ENCODE measurements at regions not wholly inside any gene's neighbourhood (a gene's known extent, or its start where the extent isn't known, plus 50 kb on each side); places are given as distances from the start of the nearest gene placed in this dataset.
"Not testable (repeated sequence)": the region's sequence is repeated elsewhere in the genome, so short reads cannot be mapped to it uniquely, and the experiment has no call there.

- H3K27ac Mint-ChIP-seq, result no peak overlapping the region
- H3K27me3 Mint-ChIP-seq, result no peaks in the 10 kb centered on the region
- H3K9me3 Mint-ChIP-seq, result no peaks in the 10 kb centered on the region
- ATAC-seq (no peak), DNase-seq (no peak)
- H3K4me1 Mint-ChIP-seq, result no peaks in the 10 kb centered on the region
- H3K4me3 Mint-ChIP-seq, result no peak overlapping the region
These were observed 460.2 kb downstream of the COL12A1 start for GRCh38 chr6:74745670-74746069.

GRCh38 chr6:74742793-74743508 is 462.9 kb downstream of the COL12A1 start:
- Mint-ChIP-seq H3K27me3 (no peaks in the 10 kb centered on the region), H3K4me3 (no peak overlapping the region), H3K9me3 (no peaks in the 10 kb centered on the region), H3K4me1 (no peaks in the 10 kb centered on the region), H3K27ac (no peak overlapping the region)
- DNase-seq (no peak), ATAC-seq (no peak)

- no peaks in the 10 kb centered on the region for H3K4me1 Mint-ChIP-seq
- ATAC-seq, result no peak
- no peak overlapping the region for H3K27ac Mint-ChIP-seq
- no peaks in the 10 kb centered on the region for H3K9me3 Mint-ChIP-seq
- H3K27me3 Mint-ChIP-seq, result no peaks in the 10 kb centered on the region
- H3K4me3 Mint-ChIP-seq, result no peak overlapping the region
- no peak for DNase-seq
These were observed 464.2 kb downstream of the COL12A1 start for GRCh38 chr6:74741646-74742045.

- H3K9me3 Mint-ChIP-seq, result peaks cover 0 to 6% of the 10 kb centered on the region in 2 donors
- H3K4me3 Mint-ChIP-seq, result no peak overlapping the region
- no peaks in the 10 kb centered on the region for H3K27me3 Mint-ChIP-seq
- ATAC-seq, result no peak
- H3K27ac Mint-ChIP-seq, result no peak overlapping the region
- DNase-seq, result no peak
- no peaks in the 10 kb centered on the region for H3K4me1 Mint-ChIP-seq
These were observed 470.5 kb downstream of the COL12A1 start for GRCh38 chr6:74735304-74735703.

GRCh38 chr6:74734901-74735300 is 471.0 kb downstream of the COL12A1 start:
- H3K4me1 Mint-ChIP-seq, result no peaks in the 10 kb centered on the region
- H3K4me3 Mint-ChIP-seq, result no peak overlapping the region
- no peak for DNase-seq
- peaks cover 0 to 6% of the 10 kb centered on the region in 2 donors for H3K9me3 Mint-ChIP-seq
- H3K27ac Mint-ChIP-seq, result no peak overlapping the region
- ATAC-seq, result no peak
- no peaks in the 10 kb centered on the region for H3K27me3 Mint-ChIP-seq

GRCh38 chr6:74733830-74734620 is 471.8 kb downstream of the COL12A1 start:
- Mint-ChIP-seq H3K4me1 (no peaks in the 10 kb centered on the region), H3K27ac (no peak overlapping the region), H3K9me3 (peaks cover 0 to 6% of the 10 kb centered on the region in 2 donors), H3K4me3 (no peak overlapping the region), H3K27me3 (no peaks in the 10 kb centered on the region)
- DNase-seq (no peak), ATAC-seq (no peak)

- no peak overlapping the region for H3K4me3 Mint-ChIP-seq
- H3K9me3 Mint-ChIP-seq, result peaks cover 0 to 6% of the 10 kb centered on the region in 2 donors
- H3K27ac Mint-ChIP-seq, result no peak overlapping the region
- no peak for ATAC-seq
- H3K4me1 Mint-ChIP-seq, result no peaks in the 10 kb centered on the region
- DNase-seq, result no peak
- H3K27me3 Mint-ChIP-seq, result no peaks in the 10 kb centered on the region
These were observed 473.9 kb downstream of the COL12A1 start for GRCh38 chr6:74731931-74732330.

- H3K27ac Mint-ChIP-seq, result no peak overlapping the region
- H3K9me3 Mint-ChIP-seq, result peaks cover 0 to 6% of the 10 kb centered on the region in 2 donors
- H3K27me3 Mint-ChIP-seq, result no peaks in the 10 kb centered on the region
- H3K4me1 Mint-ChIP-seq, result no peaks in the 10 kb centered on the region
- DNase-seq (no peak), ATAC-seq (no peak)
- H3K4me3 Mint-ChIP-seq, result no peak overlapping the region
These were observed 474.6 kb downstream of the COL12A1 start for GRCh38 chr6:74731204-74731603.

GRCh38 chr6:74720923-74721322 is 484.9 kb downstream of the COL12A1 start:
- Mint-ChIP-seq H3K9me3 (no peaks in the 10 kb centered on the region), H3K4me3 (no peak overlapping the region), H3K4me1 (no peaks in the 10 kb centered on the region), H3K27me3 (no peaks in the 10 kb centered on the region), H3K27ac (no peak overlapping the region)
- no peak for ATAC-seq
- DNase-seq, result no peak

GRCh38 chr6:74717591-74717990 is 488.3 kb downstream of the COL12A1 start:
- H3K4me3 Mint-ChIP-seq, result no peak overlapping the region
- H3K4me1 Mint-ChIP-seq, result no peaks in the 10 kb centered on the region
- ATAC-seq (no peak), DNase-seq (no peak)
- H3K27ac Mint-ChIP-seq, result no peak overlapping the region
- H3K27me3 Mint-ChIP-seq, result no peaks in the 10 kb centered on the region
- H3K9me3 Mint-ChIP-seq, result no peaks in the 10 kb centered on the region

GRCh38 chr6:74715355-74716085 is 490.3 kb downstream of the COL12A1 start:
- no peak for ATAC-seq
- Mint-ChIP-seq H3K27me3 (no peaks in the 10 kb centered on the region), H3K4me1 (no peaks in the 10 kb centered on the region), H3K9me3 (no peaks in the 10 kb centered on the region), H3K27ac (no peak overlapping the region), H3K4me3 (no peak overlapping the region)
- DNase-seq, result no peak

- DNase-seq (no peak), ATAC-seq (no peak)
- H3K27ac Mint-ChIP-seq, result no peak overlapping the region
- no peaks in the 10 kb centered on the region for H3K4me1 Mint-ChIP-seq
- H3K4me3 Mint-ChIP-seq, result no peak overlapping the region
- no peaks in the 10 kb centered on the region for H3K9me3 Mint-ChIP-seq
- H3K27me3 Mint-ChIP-seq, result no peaks in the 10 kb centered on the region
These were observed 491.9 kb downstream of the COL12A1 start for GRCh38 chr6:74713941-74714340.

GRCh38 chr6:74705451-74705850 is 500.4 kb downstream of the COL12A1 start:
- no peak overlapping the region for H3K27ac Mint-ChIP-seq
- ATAC-seq (no peak), DNase-seq (no peak)
- H3K9me3 Mint-ChIP-seq, result peaks cover 0 to 8% of the 10 kb centered on the region in 2 donors
- H3K4me3 Mint-ChIP-seq, result no peak overlapping the region
- H3K27me3 Mint-ChIP-seq, result no peaks in the 10 kb centered on the region
- H3K4me1 Mint-ChIP-seq, result no peaks in the 10 kb centered on the region

GRCh38 chr6:74704540-74704939 is 501.3 kb downstream of the COL12A1 start:
- ATAC-seq, DNase-seq, H3K4me3 Mint-ChIP-seq, H3K4me1 Mint-ChIP-seq, H3K27ac Mint-ChIP-seq, H3K9me3 Mint-ChIP-seq, H3K27me3 Mint-ChIP-seq: not testable (repeated sequence)

- DNase-seq (no peak), ATAC-seq (no peak)
- H3K4me1 Mint-ChIP-seq, result no peaks in the 10 kb centered on the region
- no peak overlapping the region for H3K27ac Mint-ChIP-seq
- no peaks in the 10 kb centered on the region for H3K27me3 Mint-ChIP-seq
- no peak overlapping the region for H3K4me3 Mint-ChIP-seq
- peaks cover 0 to 7% of the 10 kb centered on the region in 2 donors for H3K9me3 Mint-ChIP-seq
These were observed 515.5 kb downstream of the COL12A1 start for GRCh38 chr6:74690365-74690764.

- H3K4me3 Mint-ChIP-seq, result no peak overlapping the region
- DNase-seq (no peak), ATAC-seq (no peak)
- H3K9me3 Mint-ChIP-seq, result peaks cover 1 to 7% of the 10 kb centered on the region in 2 donors
- H3K27ac Mint-ChIP-seq, result no peak overlapping the region
- no peaks in the 10 kb centered on the region for H3K4me1 Mint-ChIP-seq
- H3K27me3 Mint-ChIP-seq, result no peaks in the 10 kb centered on the region
These were observed 516.3 kb downstream of the COL12A1 start for GRCh38 chr6:74689601-74690000.

Data from stimulated activated naive CD8-positive, alpha-beta T cell treated with anti-CD3 and anti-CD28 coated beads, Interleukin-15, amount 100 ng/mL, for 72 hours (primary cell).